ENCODE measurements at regions not wholly inside any gene's neighbourhood (a gene's known extent, or its start where the extent isn't known, plus 50 kb on each side); places are given as distances from the start of the nearest gene placed in this dataset.
"Not testable (repeated sequence)": the region's sequence is repeated elsewhere in the genome, so short reads cannot be mapped to it uniquely, and the experiment has no call there.

GRCh38 chr5:2848619-2849018 is 97.1 kb upstream of the IRX2 start:
- no peak overlapping the region for H3K4me3 Mint-ChIP-seq
- no peaks in the 10 kb centered on the region for H3K27me3 Mint-ChIP-seq
- no peak overlapping the region for H3K27ac Mint-ChIP-seq
- ATAC-seq (replicated peaks) (no peak), DNase-seq (no peak)
- peaks cover 1 to 3% of the 10 kb centered on the region in 2 donors for H3K9me3 Mint-ChIP-seq
- no peaks in the 10 kb centered on the region for H3K4me1 Mint-ChIP-seq
- H3K36me3 Mint-ChIP-seq = no peaks in the 10 kb centered on the region

DNA sequence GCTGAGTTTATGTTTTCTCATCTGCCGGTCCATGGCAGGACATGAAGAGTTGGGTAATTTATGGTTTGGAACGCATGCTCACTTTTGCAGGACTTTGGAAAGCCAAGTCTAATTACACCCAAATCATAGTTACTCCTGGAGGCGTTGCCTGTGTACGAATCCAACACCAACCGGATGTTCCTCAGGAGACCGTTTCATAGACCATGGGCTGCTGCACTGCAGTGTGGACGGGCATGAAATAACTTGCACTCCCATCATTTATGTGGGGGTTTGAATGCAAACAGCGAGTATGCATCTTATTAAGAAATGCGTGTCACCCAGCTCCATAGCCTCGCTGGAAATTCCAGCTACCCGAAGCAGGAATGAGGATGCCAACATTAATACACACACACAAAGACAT is 96.1 kb upstream of the IRX2 start:
- no peak for DNase-seq
- Mint-ChIP-seq H3K4me3 (no peak overlapping the region), H3K27ac (no peak overlapping the region), H3K27me3 (no peaks in the 10 kb centered on the region), H3K36me3 (no peaks in the 10 kb centered on the region), H3K4me1 (no peaks in the 10 kb centered on the region), H3K9me3 (peaks cover 0 to 1% of the 10 kb centered on the region in 2 donors)
- no peak for ATAC-seq (replicated peaks)

GRCh38 chr5:2841208-2841607 is 89.7 kb upstream of the IRX2 start:
- no peaks in the 10 kb centered on the region for H3K36me3 Mint-ChIP-seq
- peaks cover 8 to 10% of the 10 kb centered on the region in 2 donors for H3K9me3 Mint-ChIP-seq
- ATAC-seq (replicated peaks) = no peak
- H3K27ac Mint-ChIP-seq = no peak overlapping the region
- H3K27me3 Mint-ChIP-seq = no peaks in the 10 kb centered on the region
- DNase-seq = no peak
- H3K4me3 Mint-ChIP-seq = no peak overlapping the region
- H3K4me1 Mint-ChIP-seq = no peaks in the 10 kb centered on the region

GRCh38 chr5:2840372-2840915 is 89.0 kb upstream of the IRX2 start:
- H3K36me3 Mint-ChIP-seq = no peaks in the 10 kb centered on the region
- no peak overlapping the region for H3K27ac Mint-ChIP-seq
- ATAC-seq (replicated peaks) = no peak
- no peaks in the 10 kb centered on the region for H3K27me3 Mint-ChIP-seq
- no peak for DNase-seq
- H3K4me3 Mint-ChIP-seq = no peak overlapping the region
- H3K4me1 Mint-ChIP-seq = no peaks in the 10 kb centered on the region
- H3K9me3 Mint-ChIP-seq = peaks cover 8 to 10% of the 10 kb centered on the region in 2 donors

DNA sequence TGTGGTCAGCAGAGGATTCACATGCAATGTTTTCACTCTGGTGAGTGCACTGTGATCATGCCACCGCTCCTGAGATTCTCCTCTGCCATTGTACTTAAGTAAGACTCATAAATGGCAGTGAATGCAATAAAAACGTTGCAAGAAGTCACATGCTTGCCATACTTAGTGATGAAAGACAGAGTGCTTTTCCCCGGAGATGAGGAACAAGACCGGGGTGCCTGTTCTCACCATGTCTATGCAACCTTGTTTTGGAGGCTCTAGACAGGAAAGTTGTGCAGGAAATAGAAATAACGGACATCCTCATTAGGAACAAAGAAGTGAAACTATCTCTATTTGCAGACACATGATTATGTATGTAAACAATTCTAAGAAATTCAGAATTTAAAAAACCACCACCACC is 84.7 kb upstream of the IRX2 start:
- no peaks in the 10 kb centered on the region for H3K4me1 Mint-ChIP-seq
- peaks cover 8 to 10% of the 10 kb centered on the region in 2 donors for H3K9me3 Mint-ChIP-seq
- H3K36me3 Mint-ChIP-seq = no peaks in the 10 kb centered on the region
- DNase-seq = no peak
- no peak for ATAC-seq (replicated peaks)
- H3K27me3 Mint-ChIP-seq = no peaks in the 10 kb centered on the region
- H3K27ac Mint-ChIP-seq = no peak overlapping the region
- no peak overlapping the region for H3K4me3 Mint-ChIP-seq

- H3K27ac Mint-ChIP-seq = no peak overlapping the region
- H3K9me3 Mint-ChIP-seq = peaks cover 5 to 8% of the 10 kb centered on the region in 2 donors
Measured at GRCh38 chr5:2833556-2833955, 82.1 kb upstream of the IRX2 start.

GRCh38 chr5:2832394-2832793 is 80.9 kb upstream of the IRX2 start:
- no peak for DNase-seq
- ATAC-seq (replicated peaks) = no peak
- no peak overlapping the region for H3K4me3 Mint-ChIP-seq
- H3K27me3 Mint-ChIP-seq = no peaks in the 10 kb centered on the region
- no peaks in the 10 kb centered on the region for H3K36me3 Mint-ChIP-seq
- H3K27ac Mint-ChIP-seq = no peak overlapping the region
- no peaks in the 10 kb centered on the region for H3K4me1 Mint-ChIP-seq
- peaks cover 0 to 4% of the 10 kb centered on the region in 2 donors for H3K9me3 Mint-ChIP-seq

More at GRCh38 chr5:2833556-2833955, 82.1 kb upstream of the IRX2 start:
- no peak overlapping the region for H3K4me3 Mint-ChIP-seq
- no peaks in the 10 kb centered on the region for H3K36me3 Mint-ChIP-seq
- no peaks in the 10 kb centered on the region for H3K27me3 Mint-ChIP-seq
- ATAC-seq (replicated peaks) = no peak
- DNase-seq = no peak
- H3K4me1 Mint-ChIP-seq = no peaks in the 10 kb centered on the region

DNA sequence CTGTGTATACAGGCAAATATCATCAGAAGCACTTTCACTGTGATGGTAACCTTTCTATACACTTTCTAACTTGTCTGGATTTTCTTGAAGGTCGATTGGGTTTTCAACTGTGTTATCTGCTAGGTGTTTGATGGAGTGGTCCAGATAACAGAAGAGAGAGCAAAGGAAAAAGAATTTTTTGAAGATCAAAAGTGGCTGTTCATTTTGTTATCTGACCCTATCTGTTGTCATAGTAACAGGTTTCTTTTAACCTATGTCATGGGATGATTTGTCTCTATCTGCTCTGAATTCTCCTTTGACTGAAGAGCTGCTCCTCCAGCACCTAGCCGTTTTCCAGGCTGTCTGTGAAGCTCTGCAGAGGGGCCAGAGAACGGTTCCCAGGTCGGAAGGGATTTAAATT is 77.8 kb upstream of the IRX2 start:
- no peaks in the 10 kb centered on the region for H3K4me1 Mint-ChIP-seq
- H3K36me3 Mint-ChIP-seq = no peaks in the 10 kb centered on the region
- ATAC-seq (replicated peaks) (no peak), DNase-seq (no peak)
- H3K27me3 Mint-ChIP-seq = no peaks in the 10 kb centered on the region
- no peak overlapping the region for H3K4me3 Mint-ChIP-seq
- H3K9me3 Mint-ChIP-seq = peaks cover 12 to 16% of the 10 kb centered on the region in 2 donors
- H3K27ac Mint-ChIP-seq = no peak overlapping the region

DNA sequence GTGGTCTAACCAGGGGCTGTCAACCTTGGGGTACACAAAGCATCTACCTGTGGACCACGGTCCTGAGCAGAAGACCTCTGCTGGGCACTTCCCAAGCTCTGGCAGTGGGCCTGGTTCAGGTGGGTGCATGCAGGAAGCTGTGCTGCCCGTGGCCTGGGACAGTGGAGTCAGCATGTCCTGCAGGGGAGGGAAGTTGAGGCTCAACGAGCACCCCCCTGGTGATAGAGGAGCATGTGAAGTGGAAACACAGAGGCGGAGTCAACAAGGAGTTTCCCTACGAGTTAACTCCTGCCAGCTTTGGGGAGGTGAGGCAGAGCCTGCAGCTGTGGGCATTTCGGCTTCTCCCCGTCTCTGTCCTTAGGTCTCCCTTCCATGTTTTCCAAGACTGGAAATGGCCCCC is 67.5 kb upstream of the IRX2 start:
- no peaks in the 10 kb centered on the region for H3K27me3 Mint-ChIP-seq
- H3K27ac Mint-ChIP-seq = no peak overlapping the region
- peaks cover 0 to 6% of the 10 kb centered on the region in 2 donors for H3K9me3 Mint-ChIP-seq
- H3K36me3 Mint-ChIP-seq = no peaks in the 10 kb centered on the region
- H3K4me3 Mint-ChIP-seq = no peak overlapping the region
- ATAC-seq (replicated peaks) = no peak
- H3K4me1 Mint-ChIP-seq = no peaks in the 10 kb centered on the region
- DNase-seq = no peak

DNA sequence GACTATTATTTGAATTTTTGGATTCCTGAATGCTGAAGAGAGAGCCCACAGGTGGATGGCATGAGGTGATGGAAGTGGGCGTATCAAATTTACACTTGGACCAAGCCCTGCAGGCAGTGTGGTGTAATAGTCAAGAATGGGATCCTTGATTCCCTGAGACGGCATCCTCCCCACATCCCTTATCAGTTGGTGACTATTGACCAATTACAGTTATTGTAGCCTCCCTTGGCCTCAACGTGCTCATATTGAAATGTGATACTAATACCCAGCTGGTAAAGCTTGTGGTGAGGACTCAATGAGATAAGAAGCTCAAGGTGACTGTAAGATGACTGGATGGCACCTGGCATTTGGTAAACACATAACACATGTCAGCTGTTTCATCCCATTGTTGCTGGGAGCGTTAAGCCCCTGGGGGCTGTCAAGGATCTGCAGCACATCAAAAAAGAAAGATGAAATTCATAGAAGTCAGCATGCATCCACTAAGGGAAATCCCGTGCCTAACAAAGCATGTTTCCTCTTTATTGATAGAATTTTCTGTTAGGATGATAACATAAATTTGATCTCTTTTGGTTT is 65.6 kb upstream of the IRX2 start:
- ATAC-seq (replicated peaks) (no peak), DNase-seq (no peak)
- Mint-ChIP-seq H3K27me3 (no peaks in the 10 kb centered on the region), H3K9me3 (peaks cover 0 to 2% of the 10 kb centered on the region in 2 donors), H3K4me3 (no peak overlapping the region), H3K36me3 (no peaks in the 10 kb centered on the region), H3K4me1 (no peaks in the 10 kb centered on the region), H3K27ac (no peak overlapping the region)

DNA sequence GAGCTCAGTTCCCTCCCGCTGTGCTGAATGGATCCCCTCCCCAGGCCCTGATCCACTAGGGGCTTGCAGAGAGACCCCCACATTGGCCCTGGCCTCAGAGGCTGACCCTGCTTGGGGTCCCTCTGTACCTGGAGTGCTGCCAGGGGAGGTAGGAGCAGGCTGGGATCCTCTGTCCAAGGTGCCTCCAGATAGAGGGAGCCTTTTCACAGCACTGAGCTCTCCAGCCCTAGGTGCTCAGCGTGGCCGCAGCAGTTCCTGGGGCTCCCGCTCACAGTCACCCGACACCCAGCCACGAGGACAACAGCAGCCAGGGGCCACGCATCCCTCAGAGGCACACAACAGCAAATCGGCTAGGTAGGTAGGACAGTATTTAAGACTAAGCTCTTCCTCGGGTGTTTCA is 62.2 kb upstream of the IRX2 start:
- no peak for DNase-seq
- no peak overlapping the region for H3K27ac Mint-ChIP-seq
- no peaks in the 10 kb centered on the region for H3K27me3 Mint-ChIP-seq
- H3K36me3 Mint-ChIP-seq = no peaks in the 10 kb centered on the region
- no peaks in the 10 kb centered on the region for H3K4me1 Mint-ChIP-seq
- H3K9me3 Mint-ChIP-seq = peaks cover 0 to 2% of the 10 kb centered on the region in 2 donors
- ATAC-seq (replicated peaks) = no peak
- no peak overlapping the region for H3K4me3 Mint-ChIP-seq

DNA sequence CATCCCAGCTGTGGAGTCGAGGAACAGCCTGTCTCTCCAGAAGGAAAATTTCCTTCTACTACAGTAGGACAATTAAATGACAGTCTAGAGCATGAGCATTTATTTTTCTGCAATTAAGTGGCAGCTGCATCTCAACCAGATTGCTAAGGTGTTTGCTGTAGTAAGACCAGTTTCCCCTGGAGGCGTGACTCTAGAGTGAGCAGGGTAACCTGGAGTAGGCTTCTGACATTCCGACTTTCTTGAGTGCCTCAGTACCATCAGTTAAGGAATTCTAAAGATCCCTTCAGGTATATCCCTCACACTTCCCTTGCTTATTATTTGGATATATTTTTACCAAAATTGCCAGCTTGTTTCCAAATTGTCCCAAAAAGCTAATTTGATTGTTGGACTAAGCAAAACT is 59.2 kb upstream of the IRX2 start:
- no peaks in the 10 kb centered on the region for H3K36me3 Mint-ChIP-seq
- H3K9me3 Mint-ChIP-seq = peaks cover 2 to 4% of the 10 kb centered on the region in 2 donors
- no peaks in the 10 kb centered on the region for H3K27me3 Mint-ChIP-seq
- DNase-seq (no peak), ATAC-seq (replicated peaks) (no peak)
- no peak overlapping the region for H3K4me3 Mint-ChIP-seq
- no peak overlapping the region for H3K27ac Mint-ChIP-seq
- H3K4me1 Mint-ChIP-seq = no peaks in the 10 kb centered on the region

DNA sequence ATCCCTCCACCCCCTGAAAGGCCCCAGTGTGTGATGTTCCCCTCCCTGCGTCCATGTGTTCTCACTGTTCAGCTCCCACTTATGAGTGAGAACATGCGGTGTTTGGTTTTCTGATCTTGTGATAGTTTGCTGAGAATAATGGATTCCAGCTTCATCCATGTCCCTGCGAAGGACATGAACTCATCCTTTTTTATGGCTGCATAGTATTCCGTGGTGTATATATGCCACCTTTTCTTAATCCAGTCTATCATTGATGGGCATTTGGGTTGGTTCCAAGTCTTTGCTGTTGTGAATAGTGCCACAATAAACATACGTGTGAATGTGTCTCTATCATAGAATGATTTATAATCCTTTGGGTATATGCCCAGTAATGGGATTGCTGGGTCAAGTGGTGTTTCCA is 55.8 kb upstream of the IRX2 start:
- ATAC-seq (replicated peaks); H3K36me3 Mint-ChIP-seq; H3K4me3 Mint-ChIP-seq; H3K27ac Mint-ChIP-seq; DNase-seq; H3K27me3 Mint-ChIP-seq; H3K9me3 Mint-ChIP-seq; H3K4me1 Mint-ChIP-seq: not testable (repeated sequence)

DNA sequence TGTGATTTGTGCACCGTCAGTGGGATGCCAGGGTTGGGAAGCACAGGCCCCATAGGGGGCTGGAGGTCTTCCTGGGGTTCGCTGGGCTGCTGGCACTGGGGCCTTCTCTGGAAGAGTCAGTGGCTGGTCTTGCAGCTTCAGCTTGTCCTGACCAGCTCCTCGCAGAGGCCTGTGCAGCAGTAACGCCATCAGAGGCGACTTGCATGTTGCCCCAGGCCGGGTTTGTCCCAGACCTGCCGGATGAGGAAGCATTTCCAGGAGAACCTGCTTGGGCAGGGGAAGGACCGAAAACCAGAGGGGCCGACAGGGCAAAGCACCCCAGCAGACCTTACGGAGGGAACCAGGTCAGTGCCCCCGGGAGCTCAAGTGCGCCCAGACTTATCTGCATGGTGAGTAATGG is 54.7 kb upstream of the IRX2 start:
- Mint-ChIP-seq H3K27ac (no peak overlapping the region), H3K27me3 (no peaks in the 10 kb centered on the region), H3K4me1 (no peaks in the 10 kb centered on the region)

GRCh38 chr5:2805080-2805479 is 53.6 kb upstream of the IRX2 start:
- ATAC-seq (replicated peaks) = no peak
- H3K27ac Mint-ChIP-seq = no peak overlapping the region
- H3K4me1 Mint-ChIP-seq = no peaks in the 10 kb centered on the region
- peaks cover 2 to 4% of the 10 kb centered on the region in 2 donors for H3K9me3 Mint-ChIP-seq
- H3K36me3 Mint-ChIP-seq = no peaks in the 10 kb centered on the region
- DNase-seq = no peak
- H3K27me3 Mint-ChIP-seq = no peaks in the 10 kb centered on the region
- no peak overlapping the region for H3K4me3 Mint-ChIP-seq

More for the DNA sequence above, 54.7 kb upstream of the IRX2 start:
- no peak for ATAC-seq (replicated peaks)
- Mint-ChIP-seq H3K4me3 (no peak overlapping the region), H3K9me3 (peaks cover 2 to 4% of the 10 kb centered on the region in 2 donors), H3K36me3 (no peaks in the 10 kb centered on the region)
- DNase-seq = no peak

- Mint-ChIP-seq H3K27me3 (no peaks in the 10 kb centered on the region), H3K4me3 (no peak overlapping the region), H3K36me3 (no peaks in the 10 kb centered on the region), H3K27ac (no peak overlapping the region), H3K9me3 (peaks cover 2 to 4% of the 10 kb centered on the region in 2 donors), H3K4me1 (no peaks in the 10 kb centered on the region)
- DNase-seq = no peak
- no peak for ATAC-seq (replicated peaks)
Measured at GRCh38 chr5:2803751-2804150, 52.3 kb upstream of the IRX2 start.
